NK-92 (cell line): ENCODE measurements at regions not wholly inside any gene's neighbourhood (a gene's known extent, or its start where the extent isn't known, plus 50 kb on each side); places are given as distances from the start of the nearest gene placed in this dataset.

ENCODE experiments used
- DNase-seq: peaks from one replicate; lab custom pipeline; 2025; ENCODE audit not compliant: unreplicated experiment; lab: John Stamatoyannopoulos, UW

- no peak for DNase-seq
Observed at GRCh38 chr11:80214413-80214812, 773.6 kb upstream of the TENM4 start.

- no peak for DNase-seq
Observed at GRCh38 chr11:80211673-80212072, 770.8 kb upstream of the TENM4 start.

- DNase-seq: no peak
Observed at GRCh38 chr11:80204021-80204420, 763.2 kb upstream of the TENM4 start.

- no peak for DNase-seq
Observed at GRCh38 chr11:80196932-80197554, 756.2 kb upstream of the TENM4 start.

- DNase-seq: no peak
Observed at GRCh38 chr11:80196041-80196440, 755.2 kb upstream of the TENM4 start.

GRCh38 chr11:80194625-80195024 is 753.8 kb upstream of the TENM4 start:
- DNase-seq: no peak

GRCh38 chr11:80194016-80194415 is 753.2 kb upstream of the TENM4 start:
- DNase-seq: no peak

- no peak for DNase-seq
Observed at GRCh38 chr11:80188076-80188627, 747.3 kb upstream of the TENM4 start.

- DNase-seq: no peak
Observed at GRCh38 chr11:80186692-80187091, 745.9 kb upstream of the TENM4 start.

GRCh38 chr11:80182901-80183300 is 742.1 kb upstream of the TENM4 start:
- no peak for DNase-seq

- DNase-seq: no peak
Observed at GRCh38 chr11:80173371-80174136, 732.7 kb upstream of the TENM4 start.

GRCh38 chr11:80168796-80169195 is 728.0 kb upstream of the TENM4 start:
- DNase-seq: no peak

GRCh38 chr11:80167766-80168165 is 726.9 kb upstream of the TENM4 start:
- DNase-seq: no peak

- DNase-seq: no peak
Observed at GRCh38 chr11:80165744-80166143, 724.9 kb upstream of the TENM4 start.

- no peak for DNase-seq
Observed at GRCh38 chr11:80163441-80163840, 722.6 kb upstream of the TENM4 start.

GRCh38 chr11:80163011-80163410 is 722.2 kb upstream of the TENM4 start:
- no peak for DNase-seq

- DNase-seq: no peak
Observed at GRCh38 chr11:80162387-80162786, 721.6 kb upstream of the TENM4 start.

- DNase-seq: no peak
Observed at GRCh38 chr11:80157447-80157846, 716.6 kb upstream of the TENM4 start.

GRCh38 chr11:80156062-80156461 is 715.2 kb upstream of the TENM4 start:
- no peak for DNase-seq

- no peak for DNase-seq
Observed at GRCh38 chr11:80155412-80156017, 714.7 kb upstream of the TENM4 start.

- DNase-seq: no peak
Observed at GRCh38 chr11:80146232-80146631, 705.4 kb upstream of the TENM4 start.
